ENCODE measurements at regions not wholly inside any gene's neighbourhood (a gene's known extent, or its start where the extent isn't known, plus 50 kb on each side); places are given as distances from the start of the nearest gene placed in this dataset.
"Not testable (repeated sequence)": the region's sequence is repeated elsewhere in the genome, so short reads cannot be mapped to it uniquely, and the experiment has no call there.

GRCh38 chr10:62696798-62697197 is 107.7 kb upstream of the ADO start:
- Histone ChIP-seq H3K4me1 (ENCODE audit: control insufficient read depth in 2 of 3, insufficient read depth in 2 of 3, low read depth in 1 of 3, low read length in 3 of 3) (no peaks in the 10 kb centered on the region), H3K36me3 (ENCODE audit: control insufficient read depth in 2 of 3, insufficient read depth in 3 of 3, low read length in 3 of 3) (no peaks in the 10 kb centered on the region), H3K4me3 (ENCODE audit: low read length in 3 of 3) (no peak overlapping the region), H3K9me3 (ENCODE audit: control insufficient read depth in 2 of 3, insufficient read depth in 1 of 3, low read length in 3 of 3) (peaks cover 0 to 17% (median 10%) of the 10 kb centered on the region in 3 donors), H3K9ac (ENCODE audit: low read length in 3 of 3) (no peak overlapping the region), H3K27me3 (ENCODE audit: control insufficient read depth, insufficient read depth, low read length) (no peaks in the 10 kb centered on the region), H3K27ac (ENCODE audit: low read depth in 2 of 2, low read length in 2 of 2) (no peak overlapping the region)
- FAIRE-seq: no peak
- no peak for DNase-seq
- intact Hi-C loops (cut with DNase I): no loop called here
- no peak for TF ChIP-seq CTCF (IDR thresholded peaks at IDR 0.05; ENCODE audit: borderline replicate concordance, extremely low read depth, insufficient read depth)

- no peak for TF ChIP-seq CTCF (IDR thresholded peaks at IDR 0.05; ENCODE audit: borderline replicate concordance, extremely low read depth, insufficient read depth)
- Histone ChIP-seq H3K27ac (ENCODE audit: low read depth in 2 of 2, low read length in 2 of 2) (no peak overlapping the region), H3K4me1 (ENCODE audit: control insufficient read depth in 2 of 3, insufficient read depth in 2 of 3, low read depth in 1 of 3, low read length in 3 of 3) (no peaks in the 10 kb centered on the region), H3K9ac (ENCODE audit: low read length in 3 of 3) (no peak overlapping the region), H3K4me3 (ENCODE audit: low read length in 3 of 3) (no peak overlapping the region), H3K27me3 (ENCODE audit: control insufficient read depth, insufficient read depth, low read length) (no peaks in the 10 kb centered on the region), H3K36me3 (ENCODE audit: control insufficient read depth in 2 of 3, insufficient read depth in 3 of 3, low read length in 3 of 3) (no peaks in the 10 kb centered on the region), H3K9me3 (ENCODE audit: control insufficient read depth in 2 of 3, insufficient read depth in 1 of 3, low read length in 3 of 3) (peaks cover 0 to 17% (median 10%) of the 10 kb centered on the region in 3 donors)
- FAIRE-seq: no peak
- intact Hi-C loops (cut with DNase I): no loop called here
- DNase-seq: no peak
Measured at GRCh38 chr10:62699148-62699547, 105.4 kb upstream of the ADO start.

GRCh38 chr10:62704121-62704520 is 100.4 kb upstream of the ADO start:
- H3K9ac ChIP-seq (ENCODE audit: low read length in 3 of 3); intact Hi-C loops (cut with DNase I); H3K4me3 ChIP-seq (ENCODE audit: low read length in 3 of 3); H3K36me3 ChIP-seq (ENCODE audit: control insufficient read depth in 2 of 3, insufficient read depth in 3 of 3, low read length in 3 of 3); H3K9me3 ChIP-seq (ENCODE audit: control insufficient read depth in 2 of 3, insufficient read depth in 1 of 3, low read length in 3 of 3); H3K27me3 ChIP-seq (ENCODE audit: control insufficient read depth, insufficient read depth, low read length); H3K4me1 ChIP-seq (ENCODE audit: control insufficient read depth in 2 of 3, insufficient read depth in 2 of 3, low read depth in 1 of 3, low read length in 3 of 3); DNase-seq; H3K27ac ChIP-seq (ENCODE audit: low read depth in 2 of 2, low read length in 2 of 2); FAIRE-seq: not testable (repeated sequence)

GRCh38 chr10:62705789-62706188 is 98.7 kb upstream of the ADO start:
- DNase-seq: no peak

More at GRCh38 chr10:62705789-62706188, 98.7 kb upstream of the ADO start:
- Histone ChIP-seq H3K9me3 (ENCODE audit: control insufficient read depth in 2 of 3, insufficient read depth in 1 of 3, low read length in 3 of 3) (no peaks in the 10 kb centered on the region), H3K27me3 (ENCODE audit: control insufficient read depth, insufficient read depth, low read length) (no peaks in the 10 kb centered on the region), H3K4me1 (ENCODE audit: control insufficient read depth in 2 of 3, insufficient read depth in 2 of 3, low read depth in 1 of 3, low read length in 3 of 3) (no peaks in the 10 kb centered on the region), H3K4me3 (ENCODE audit: low read length in 3 of 3) (no peak overlapping the region), H3K36me3 (ENCODE audit: control insufficient read depth in 2 of 3, insufficient read depth in 3 of 3, low read length in 3 of 3) (no peaks in the 10 kb centered on the region), H3K27ac (ENCODE audit: low read depth in 2 of 2, low read length in 2 of 2) (no peak overlapping the region), H3K9ac (ENCODE audit: low read length in 3 of 3) (no peak overlapping the region)
- intact Hi-C loops (cut with DNase I): no loop called here
- TF ChIP-seq CTCF (IDR thresholded peaks at IDR 0.05; ENCODE audit: borderline replicate concordance, extremely low read depth, insufficient read depth): no peak
- FAIRE-seq: no peak

Data from kidney (tissue), 13 donors.